K562 (cell line): ENCODE measurements at regions not wholly inside any gene's neighbourhood (a gene's known extent, or its start where the extent isn't known, plus 50 kb on each side); places are given as distances from the start of the nearest gene placed in this dataset.

Source experiments
- ATAC-seq: fragments of 200-7000 bp; cut with Tn5 transposase; 3 replicates; pipeline ENCODE4 v1.9.1; 2020; ENCODE audit warnings: moderate library complexity
- BruUV-seq: library from RNA; stranded (reverse); fragments of 400-500 nt; replicated peaks from 2 replicates; lab custom pipeline; 2021; lab: Mats Ljungman, UMichigan
- CTCF ChIA-PET: fragments of 300-600 bp; formaldehyde crosslinking; extraction: SDS; loops from one replicate; lab custom pipeline; 2021; ENCODE audit warnings: low intra/inter-chr PET ratio; lab: Yijun Ruan, JAX
- POLR2A ChIA-PET: fragments of 300-600, 350-650 bp; sonication (Branson Sonifier 250); formaldehyde crosslinking; extraction: SDS; loops from one replicate; lab custom pipeline; 2021; ENCODE audit warnings: antibody characterized with exemption, inconsistent platforms; lab: Yijun Ruan, JAX
- DNase-seq, 4 experiments: peaks; one replicate each; pipeline versions ENCODE4 v3.0.0 to v3.0.0-alpha.2; 2011 to 2018; ENCODE audit warnings: low spot score in 3 of 4, mixed read lengths in 3 of 4; ENCODE audit errors: extremely low read depth in 1 of 4
- FAIRE-seq: peaks from 2 replicates; lab custom pipeline; 2011; peaks lifted over from hg19 to GRCh38; lab: Jason Lieb, UNC
- H2AFZ ChIP-seq: 2 replicates; pipeline ENCODE4 v1.6.0; 2011; ENCODE audit warnings: low read depth, low read length, control low read depth, inconsistent platforms
- H3K27ac ChIP-seq: fragments of 200-600 bp; 3 replicates; pipeline ENCODE4 v1.8.0; 2011; ENCODE audit warnings: low read depth, mild to moderate bottlenecking, control low read depth, inconsistent platforms, low read length, moderate library complexity, mixed read lengths; ENCODE audit errors: extremely low read depth
- H3K27me3 ChIP-seq, 2 experiments: fragments of 300-600 bp in 1 of 2; 2 replicates in 1 of 2; 3 replicates in 1 of 2; pipeline versions ENCODE4 v1.6.0 to v1.8.0; 2011; ENCODE audit warnings: inconsistent platforms in 2 of 2, low read length in 2 of 2, mild to moderate bottlenecking in 1 of 2, mixed read lengths in 1 of 2, moderate library complexity in 1 of 2; ENCODE audit not compliant: control insufficient read depth in 2 of 2, insufficient read depth in 2 of 2
- H3K36me3 ChIP-seq: fragments of 300-600 bp; 3 replicates; pipeline ENCODE4 v1.8.0; 2011; ENCODE audit warnings: mild to moderate bottlenecking, low read length, inconsistent platforms; ENCODE audit not compliant: control insufficient read depth, insufficient read depth
- H3K4me1 ChIP-seq, 2 experiments: fragments of 200-600 bp in 1 of 2; replicated peaks in 1 of 2; 2 replicates in 1 of 2; 3 replicates in 1 of 2; pipeline versions ENCODE4 v1.5.1 to v1.8.0; 2011; ENCODE audit warnings: inconsistent platforms in 2 of 2, low read length in 2 of 2, mild to moderate bottlenecking in 1 of 2, mixed read lengths in 1 of 2, moderate library complexity in 1 of 2; ENCODE audit not compliant: control insufficient read depth in 2 of 2, insufficient read depth in 2 of 2
- H3K4me2 ChIP-seq: 2 replicates; pipeline ENCODE4 v1.6.1; 2011; ENCODE audit warnings: low read length, control low read depth, inconsistent platforms, mixed read lengths; ENCODE audit not compliant: insufficient read depth
- H3K4me3 ChIP-seq: fragments of 200-600 bp; sonication (generic), shearing (Covaris generic); 2 replicates; pipeline ENCODE4 v1.5.1; 2016; ENCODE audit warnings: control low read depth, inconsistent platforms
- H3K79me2 ChIP-seq: fragments of 200-600 bp; 3 replicates; pipeline ENCODE4 v1.8.0; 2011; ENCODE audit warnings: low read length, inconsistent platforms; ENCODE audit not compliant: control insufficient read depth, insufficient read depth
- H3K9ac ChIP-seq, 2 experiments: 2 replicates each; pipeline versions ENCODE4 v1.6.0 to v1.6.1; 2011; ENCODE audit warnings: low read depth in 2 of 2, low read length in 2 of 2, control low read depth in 1 of 2, inconsistent platforms in 1 of 2, mild to moderate bottlenecking in 1 of 2, mixed read lengths in 1 of 2; ENCODE audit not compliant: insufficient read depth in 1 of 2
- H3K9me1 ChIP-seq: one replicate; pipeline ENCODE4 v1.6.0; 2011; ENCODE audit warnings: inconsistent platforms, mild to moderate bottlenecking, low read length, moderate library complexity; ENCODE audit not compliant: control insufficient read depth, insufficient read depth
- H3K9me3 ChIP-seq: replicated peaks from 2 replicates; pipeline ENCODE4 v1.5.1; 2011; ENCODE audit warnings: low read depth, low read length, inconsistent platforms; ENCODE audit not compliant: control insufficient read depth, insufficient read depth
- H4K20me1 ChIP-seq: replicated peaks from 2 replicates; pipeline ENCODE4 v1.6.1; 2011; ENCODE audit warnings: low read length, inconsistent platforms, mixed read lengths; ENCODE audit not compliant: control insufficient read depth, insufficient read depth
- BCLAF1 ChIP-seq, 2 experiments: fragments of 450-650 bp in 1 of 2; IDR thresholded peaks; 2 replicates each; pipeline ENCODE4 v1.6.1; 2011 to 2017; ENCODE audit warnings: low read depth in 2 of 2, antibody characterized with exemption in 1 of 2, borderline replicate concordance in 1 of 2, low read length in 1 of 2, mild to moderate bottlenecking in 1 of 2, mixed read lengths in 1 of 2; ENCODE audit not compliant: control insufficient read depth in 1 of 2
- CREM ChIP-seq: IDR thresholded peaks from 2 replicates; pipeline ENCODE4 v1.6.1; 2014; ENCODE audit warnings: antibody characterized with exemption, low read depth
- HDAC2 ChIP-seq: fragments of 450-650 bp; IDR thresholded peaks from 2 replicates; pipeline ENCODE4 v1.6.1; 2016; ENCODE audit warnings: mild to moderate bottlenecking
- HLTF ChIP-seq: fragments of 450-650 bp; IDR thresholded peaks from 2 replicates; pipeline ENCODE4 v1.6.1; 2016
- LCOR ChIP-seq: sonication (generic); formaldehyde crosslinking; IDR thresholded peaks from 2 replicates; pipeline ENCODE4 v1.8.0; 2022; ENCODE audit warnings: mild to moderate bottlenecking, missing genetic modification reagents
- MTA1 ChIP-seq: fragments of 450-650 bp; IDR thresholded peaks from 2 replicates; pipeline ENCODE4 v1.6.1; 2017; ENCODE audit warnings: borderline replicate concordance
- NCOA2 ChIP-seq, 2 experiments: fragments of 450-650 bp; IDR thresholded peaks; 2 replicates each; pipeline ENCODE4 v1.6.1; 2018; ENCODE audit warnings: mild to moderate bottlenecking in 2 of 2, moderate library complexity in 1 of 2; ENCODE audit not compliant: partially characterized antibody in 2 of 2
- NR2C2 ChIP-seq, 2 experiments: fragments of 200-800 bp in 1 of 2; sonication (Bioruptor generic) in 1 of 2; sonication (generic) in 1 of 2; formaldehyde crosslinking in 1 of 2; IDR thresholded peaks; 2 replicates each; pipeline versions ENCODE4 v1.6.1 to v1.8.0; 2016 to 2022; ENCODE audit warnings: mild to moderate bottlenecking in 1 of 2, missing compliant biosample characterization in 1 of 2, missing genetic modification characterization in 1 of 2, missing genetic modification reagents in 1 of 2
- POLR3G ChIP-seq: IDR thresholded peaks from 2 replicates; pipeline ENCODE4 v1.6.1; 2011; ENCODE audit not compliant: insufficient read length, insufficient replicate concordance; ENCODE audit errors: extremely low read depth
- RHOXF2B ChIP-seq: fragments of 250-450 bp; sonication (Bioruptor Pico); conservative IDR thresholded peaks from 2 replicates; pipeline ENCODE4 v1.5.1; 2021
- SMARCB1 ChIP-seq: IDR thresholded peaks from 2 replicates; pipeline ENCODE4 v1.6.1; 2011; ENCODE audit warnings: improper control_type of control experiment, low read depth; ENCODE audit not compliant: insufficient read length
- SNAPC5 ChIP-seq: fragments of 250-450 bp; sonication (Bioruptor Pico); IDR thresholded peaks from 2 replicates; pipeline ENCODE4 v1.8.0; 2021; ENCODE audit warnings: moderate library complexity, mild to moderate bottlenecking, inconsistent platforms
- STAG1 ChIP-seq: sonication (generic); formaldehyde crosslinking; IDR thresholded peaks from 2 replicates; pipeline ENCODE4 v1.5.0; 2020; ENCODE audit warnings: missing genetic modification reagents, borderline replicate concordance
- ZNF232 ChIP-seq: sonication (generic); formaldehyde crosslinking; IDR thresholded peaks from 2 replicates; pipeline ENCODE4 v1.8.0; 2022; ENCODE audit warnings: mild to moderate bottlenecking, missing genetic modification reagents
- ZNF3 ChIP-seq: fragments of 250-450 bp; sonication (Bioruptor Pico); IDR thresholded peaks from 2 replicates; pipeline ENCODE4 v1.5.0; 2021; ENCODE audit warnings: mild to moderate bottlenecking, moderate library complexity
- ZNF589 ChIP-seq: fragments of 200-800 bp; sonication (Bioruptor generic); IDR thresholded peaks from 2 replicates; pipeline ENCODE4 v1.6.1; 2016; ENCODE audit warnings: low read depth, missing genetic modification characterization, missing compliant biosample characterization
- WGBS: fragments of 100-300 bp; shearing (Covaris generic); methylation state at CpG from one replicate; pipeline ENCODE4 v1.1.6; 2016; ENCODE audit warnings: low coverage, mixed read lengths; ENCODE audit not compliant: insufficient coverage; ENCODE audit errors: missing lambda C conversion rate; 5-methylcytosine and 5-hydroxymethylcytosine counted together
- in situ Hi-C: fragments of 300-500 bp; cut with MboI; formaldehyde crosslinking; loops from 4 replicates; pipeline ENCODE4 v1.15.0; 2018; ENCODE audit warnings: inconsistent platforms, mixed read lengths
- intact Hi-C: fragments of 100-400 bp; cut with micrococcal nuclease; formaldehyde crosslinking; loops from 2 replicates; pipeline ENCODE4 v1.14.2; 2022

GRCh38 chr3:104796556-104796955, 570.2 kb upstream of the ALCAM start:
- in situ Hi-C loops (no loop called here), intact Hi-C loops (no loop called here)
- Histone ChIP-seq H3K9me3 (no peaks in the 10 kb centered on the region), H3K79me2 (no peaks in the 10 kb centered on the region), H4K20me1 (no peaks in the 10 kb centered on the region), H3K4me1 (no peaks in the 10 kb centered on the region), H3K27me3 (no peaks in the 10 kb centered on the region), H3K4me3 (no peak overlapping the region), H3K4me2 (no peak overlapping the region), H3K36me3 (no peaks in the 10 kb centered on the region), H3K9ac (no peak overlapping the region)
- FAIRE-seq (no peak), ATAC-seq (no peak)
- POLR2A ChIA-PET = no interaction called here
- 0% methylated on average over 5 of the region's 5 CpGs for WGBS
- TF ChIP-seq RHOXF2B (no peak), CREM (no peak), LCOR (CRISPR knock-in tag) (no peak), NCOA2 (IDR thresholded peaks at IDR 0.05; ENCODE audit: partially characterized antibody in 2 of 2) (no peak), POLR3G (no peak), HDAC2 (no peak)
- TF ChIP-seq, all 486 proteins: peak for 0
- no TSS peak for BruUV-seq
- no peak overlapping the region for H2AFZ ChIP-seq
- CTCF ChIA-PET = no interaction called here
- H3K27ac ChIP-seq = no peak overlapping the region
- no peak for DNase-seq
- no peaks in the 10 kb centered on the region for H3K9me1 ChIP-seq

- no peak for TF ChIP-seq SNAPC5 (CRISPR knock-in tag)
- TF ChIP-seq BCLAF1 (IDR thresholded peaks at IDR 0.05; ENCODE audit: borderline replicate concordance in 1 of 2, control insufficient read depth in 1 of 2, low read depth in 2 of 2, low read length in 1 of 2) = no peak
- TF ChIP-seq ZNF3 (CRISPR knock-in tag) = no peak
- no peak for TF ChIP-seq ZNF232 (CRISPR knock-in tag)
- no peak for TF ChIP-seq HLTF
- no peak for TF ChIP-seq NR2C2 (CRISPR knock-in tag; IDR thresholded peaks at IDR 0.05)
- no peak for TF ChIP-seq NR2C2 (tag; IDR thresholded peaks at IDR 0.05)
- TF ChIP-seq STAG1 (CRISPR knock-in tag) = no peak
- no peak for TF ChIP-seq MTA1
- no peak for TF ChIP-seq ZNF589 (CRISPR knock-in tag)
- TF ChIP-seq SMARCB1 = no peak
- TF ChIP-seq, all 486 proteins: peak for 0
- H2AFZ ChIP-seq = no peak overlapping the region
- H3K79me2 ChIP-seq = no peaks in the 10 kb centered on the region
- H3K27ac ChIP-seq = no peak overlapping the region
- H3K9ac ChIP-seq = no peak overlapping the region
- no peaks in the 10 kb centered on the region for H3K27me3 ChIP-seq
- no TSS peak for BruUV-seq
- CTCF ChIA-PET = no interaction called here
- H3K36me3 ChIP-seq = no peaks in the 10 kb centered on the region
- H4K20me1 ChIP-seq = no peaks in the 10 kb centered on the region
- WGBS = 3% methylated on average over 5 of the region's 5 CpGs
- FAIRE-seq = no peak
- no peaks in the 10 kb centered on the region for H3K9me3 ChIP-seq
- DNase-seq = no peak
- no peaks in the 10 kb centered on the region for H3K9me1 ChIP-seq
- intact Hi-C loops (no loop called here), in situ Hi-C loops (no loop called here)
- no peak for ATAC-seq
- POLR2A ChIA-PET = no interaction called here
- no peak overlapping the region for H3K4me2 ChIP-seq
- H3K4me3 ChIP-seq = no peak overlapping the region
- no peaks in the 10 kb centered on the region for H3K4me1 ChIP-seq
Observed at GRCh38 chr3:104805042-104805441, 561.7 kb upstream of the ALCAM start.
